Ishikawa (cell line): ENCODE measurements at regions not wholly inside any gene's neighbourhood (a gene's known extent, or its start where the extent isn't known, plus 50 kb on each side); places are given as distances from the start of the nearest gene placed in this dataset.

ENCODE experiments used
- RAD21 ChIP-seq: IDR thresholded peaks from 2 replicates; pipeline ENCODE4 v1.6.1; 2012; ENCODE audit warnings: low read depth
- YY1 ChIP-seq: IDR thresholded peaks from 2 replicates; pipeline ENCODE4 v1.6.1; 2012; ENCODE audit warnings: low read depth
- ZBTB7A ChIP-seq: IDR thresholded peaks from 2 replicates; pipeline ENCODE4 v1.6.1; 2012; ENCODE audit warnings: low read depth

- TF ChIP-seq YY1: no peak
- TF ChIP-seq ZBTB7A: no peak
- TF ChIP-seq RAD21: peak; percentile 78
Observed at GRCh38 chr3:90091549-90091948, 984.1 kb downstream of the EPHA3 start.
